ENCODE measurements at regions not wholly inside any gene's neighbourhood (a gene's known extent, or its start where the extent isn't known, plus 50 kb on each side); places are given as distances from the start of the nearest gene placed in this dataset.

DNA sequence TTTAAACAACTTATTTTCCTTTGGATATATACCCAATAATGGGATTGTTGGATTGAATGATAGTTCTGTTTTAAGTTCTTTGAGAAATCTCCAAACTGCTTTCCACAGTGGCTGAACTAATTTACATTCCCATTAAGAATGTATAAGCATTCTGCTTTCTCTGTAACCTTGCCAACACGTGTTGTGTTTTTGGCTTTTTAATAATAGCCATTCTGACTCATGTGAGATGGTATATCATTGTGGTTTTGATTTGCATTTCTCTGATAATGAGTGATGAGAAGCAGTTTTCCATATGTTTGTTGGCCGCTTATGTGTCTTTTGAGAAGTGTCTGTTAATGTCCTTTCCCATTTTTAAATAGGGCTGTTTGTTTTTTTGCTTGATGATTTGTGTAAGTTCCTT, 155.6 kb upstream of the PITX2 start:
- Histone ChIP-seq H3K9me3 (ENCODE audit: control insufficient read depth, low read length) (no peaks in the 10 kb centered on the region), H3K9ac (ENCODE audit: extremely low read depth, low read length, poor library complexity, severe bottlenecking) (no peak overlapping the region), H3K27ac (ENCODE audit: low read depth, low read length) (no peak overlapping the region), H3K4me3 (ENCODE audit: low read length) (no peak overlapping the region), H3K4me1 (ENCODE audit: control insufficient read depth, insufficient read depth, low read length) (no peaks in the 10 kb centered on the region), H3K36me3 (ENCODE audit: control insufficient read depth, insufficient read depth, low read length) (no peaks in the 10 kb centered on the region), H3K27me3 (ENCODE audit: control insufficient read depth, insufficient read depth, low read length, poor library complexity, severe bottlenecking) (peaks cover 23% of the 10 kb centered on the region)
- Mint-ChIP-seq H3K27ac (no peak overlapping the region), H3K4me3 (no peak overlapping the region), H3K4me1 (peaks cover 7% of the 10 kb centered on the region), H3K36me3 (ENCODE audit: low read depth) (no peaks in the 10 kb centered on the region), H3K27me3 (ENCODE audit: insufficient read depth) (peaks cover 41% of the 10 kb centered on the region), H3K9me3 (no peaks in the 10 kb centered on the region)
- DNase-seq, result no peak
- no peak for TF ChIP-seq CTCF (conservative IDR thresholded peaks at IDR 0.05)
- WGBS, 2 experiments (ENCODE audit: insufficient coverage in 1 of 2, insufficient read length in 1 of 2), result 85% methylated on average over 2 of the region's 2 CpGs; no CpG with 5 or more reads in 1 of the 2 experiments

DNA sequence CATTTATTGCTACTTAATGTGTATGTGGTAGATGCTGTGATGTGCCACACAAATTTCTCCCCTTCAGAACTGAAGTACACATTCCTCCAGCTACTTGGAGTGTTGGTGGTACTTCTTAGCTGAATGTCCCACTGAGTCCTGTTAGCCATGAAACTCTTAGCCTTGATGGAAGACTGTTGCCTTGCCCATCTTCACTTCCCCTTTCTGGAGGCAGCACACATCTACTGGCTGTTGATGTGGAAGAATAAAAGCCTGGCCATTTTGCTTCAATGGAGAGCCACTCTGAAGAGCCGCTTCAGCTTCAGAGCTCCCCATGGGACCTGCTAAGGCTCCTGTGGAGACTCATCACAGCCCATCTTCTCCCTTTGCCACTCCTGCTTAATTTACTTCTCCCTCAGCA, 157.7 kb upstream of the PITX2 start:
- H3K9me3 Mint-ChIP-seq, result no peaks in the 10 kb centered on the region
- no peak overlapping the region for H3K27ac Mint-ChIP-seq
- Histone ChIP-seq H3K4me1 (ENCODE audit: control insufficient read depth, insufficient read depth, low read length) (no peaks in the 10 kb centered on the region), H3K4me3 (ENCODE audit: low read length) (no peak overlapping the region), H3K27me3 (ENCODE audit: control insufficient read depth, insufficient read depth, low read length, poor library complexity, severe bottlenecking) (peaks cover 23% of the 10 kb centered on the region), H3K9me3 (ENCODE audit: control insufficient read depth, low read length) (no peaks in the 10 kb centered on the region), H3K9ac (ENCODE audit: extremely low read depth, low read length, poor library complexity, severe bottlenecking) (no peak overlapping the region), H3K27ac (ENCODE audit: low read depth, low read length) (no peak overlapping the region), H3K36me3 (ENCODE audit: control insufficient read depth, insufficient read depth, low read length) (no peaks in the 10 kb centered on the region)
- H3K27me3 Mint-ChIP-seq (ENCODE audit: insufficient read depth), result peaks cover 36% of the 10 kb centered on the region
- no peak for TF ChIP-seq CTCF (conservative IDR thresholded peaks at IDR 0.05)
- WGBS, 2 experiments (ENCODE audit: insufficient coverage in 1 of 2, insufficient read length in 1 of 2), result 80 to 94% methylated on average over 1 of the region's 1 CpG
- H3K36me3 Mint-ChIP-seq (ENCODE audit: low read depth), result no peaks in the 10 kb centered on the region
- no peaks in the 10 kb centered on the region for H3K4me1 Mint-ChIP-seq
- no peak for DNase-seq
- no peak overlapping the region for H3K4me3 Mint-ChIP-seq

- no peak overlapping the region for H3K9ac ChIP-seq (ENCODE audit: extremely low read depth, low read length, poor library complexity, severe bottlenecking)
- Mint-ChIP-seq H3K27ac (no peak overlapping the region), H3K4me3 (no peak overlapping the region), H3K4me1 (no peaks in the 10 kb centered on the region), H3K36me3 (ENCODE audit: low read depth) (no peaks in the 10 kb centered on the region), H3K27me3 (ENCODE audit: insufficient read depth) (peaks cover 38% of the 10 kb centered on the region), H3K9me3 (no peaks in the 10 kb centered on the region)
- no peaks in the 10 kb centered on the region for H3K9me3 ChIP-seq (ENCODE audit: control insufficient read depth, low read length)
- H3K4me1 ChIP-seq (ENCODE audit: control insufficient read depth, insufficient read depth, low read length), result no peaks in the 10 kb centered on the region
- H3K27me3 ChIP-seq (ENCODE audit: control insufficient read depth, insufficient read depth, low read length, poor library complexity, severe bottlenecking), result peaks cover 23% of the 10 kb centered on the region
- WGBS, 2 experiments (ENCODE audit: insufficient coverage in 1 of 2, insufficient read length in 1 of 2), result 89 to 93% methylated on average over 2 to 4 of the region's 4 CpGs
- DNase-seq, result no peak
- TF ChIP-seq CTCF (conservative IDR thresholded peaks at IDR 0.05), result no peak
- H3K27ac ChIP-seq (ENCODE audit: low read depth, low read length), result no peak overlapping the region
- no peak overlapping the region for H3K4me3 ChIP-seq (ENCODE audit: low read length)
- H3K36me3 ChIP-seq (ENCODE audit: control insufficient read depth, insufficient read depth, low read length), result no peaks in the 10 kb centered on the region
Measured at GRCh38 chr4:110781944-110782343, 159.1 kb upstream of the PITX2 start.
